B cell (primary cell): ENCODE measurements at regions not wholly inside any gene's neighbourhood (a gene's known extent, or its start where the extent isn't known, plus 50 kb on each side); places are given as distances from the start of the nearest gene placed in this dataset.

ENCODE experiments used
- ATAC-seq: fragments of 200-7000 bp; cut with Tn5 transposase; one replicate; pipeline ENCODE4 v1.10.0; 2021; ENCODE audit warnings: low read depth, mild to moderate bottlenecking, moderate number of reproducible peaks, moderate library complexity
- CTCF ChIA-PET: fragments of 350-600 bp; sonication (Branson Sonifier 250); formaldehyde crosslinking; loops from one replicate; lab custom pipeline; 2021; ENCODE audit warnings: antibody characterized with exemption, inconsistent platforms; lab: Charles Lee
- POLR2A ChIA-PET: fragments of 350-600 bp; sonication (Branson Sonifier 250); formaldehyde crosslinking; loops from one replicate; lab custom pipeline; 2021; ENCODE audit warnings: antibody characterized with exemption; lab: Charles Lee
- DNase-seq: peaks from one replicate; pipeline ENCODE4 v3.0.0; 2013
- H2AFZ ChIP-seq: 2 replicates; pipeline ENCODE4 v1.6.1; 2012; ENCODE audit warnings: mild to moderate bottlenecking, low read depth, low read length; ENCODE audit not compliant: insufficient read depth, poor library complexity, severe bottlenecking
- H3K27ac ChIP-seq, 2 donors: 1 replicate in 1 of 2; 2 replicates in 1 of 2; pipeline ENCODE4 v1.5.1; 2012 to 2013; ENCODE audit warnings: low read length in 2 of 2, mild to moderate bottlenecking in 2 of 2, moderate library complexity in 1 of 2
- H3K27me3 ChIP-seq, 4 experiments: fragments of 200-600 bp in 1 of 4; sonication (generic) in 1 of 4; replicated peaks in 1 of 4; 1 replicate in 2 of 4; 2 replicates in 2 of 4; pipeline versions ENCODE4 v1.6.1 to v1.7.0; 2013 to 2016; ENCODE audit warnings: low read length in 3 of 4, mild to moderate bottlenecking in 2 of 4, mixed read lengths in 1 of 4, moderate library complexity in 1 of 4; ENCODE audit not compliant: insufficient read depth in 4 of 4, control insufficient read depth in 3 of 4; ENCODE audit errors: control extremely low read depth in 1 of 4
- H3K36me3 ChIP-seq, 2 experiments: replicated peaks in 1 of 2; 1 replicate in 1 of 2; 2 replicates in 1 of 2; pipeline versions ENCODE4 v1.6.1 to v1.7.1; 2013; ENCODE audit warnings: low read length in 1 of 2; ENCODE audit not compliant: insufficient read depth in 2 of 2, control insufficient read depth in 1 of 2; ENCODE audit errors: control extremely low read depth in 1 of 2, extremely low read depth in 1 of 2
- H3K4me1 ChIP-seq, 2 donors: fragments of 200-600 bp in 1 of 2; sonication (generic) in 1 of 2; 1 replicate in 1 of 2; 2 replicates in 1 of 2; pipeline versions ENCODE4 v1.5.1 to v1.6.1; 2013 to 2017; ENCODE audit warnings: low read length in 2 of 2; ENCODE audit not compliant: control insufficient read depth in 2 of 2, insufficient read depth in 2 of 2
- H3K4me2 ChIP-seq: replicated peaks from 2 replicates; pipeline ENCODE3; 2012; ENCODE audit warnings: mild to moderate bottlenecking, low read depth, low read length; ENCODE audit not compliant: poor library complexity, severe bottlenecking
- H3K4me3 ChIP-seq, 5 experiments: fragments of 200-600 bp in 1 of 5; sonication (generic) in 1 of 5; 1 replicate in 3 of 5; 2 replicates in 2 of 5; pipeline versions ENCODE4 v1.5.1 to v1.7.0; 2011 to 2016; ENCODE audit warnings: low read length in 4 of 5, mild to moderate bottlenecking in 4 of 5, low read depth in 2 of 5, control low read depth in 1 of 5, moderate library complexity in 1 of 5; ENCODE audit not compliant: insufficient read depth in 1 of 5; ENCODE audit errors: control extremely low read depth in 1 of 5, extremely low read depth in 1 of 5
- H3K79me2 ChIP-seq: fragments of 200-600 bp; sonication (generic); one replicate; pipeline ENCODE4 v1.6.0; 2016; ENCODE audit warnings: low read length; ENCODE audit not compliant: control insufficient read depth, insufficient read depth
- H3K9ac ChIP-seq: fragments of 200-600 bp; sonication (generic); 2 replicates; pipeline ENCODE4 v1.6.1; 2017; ENCODE audit warnings: mild to moderate bottlenecking, low read length, moderate library complexity
- H3K9me3 ChIP-seq, 3 donors: one replicate each; pipeline versions ENCODE4 v1.6.1 to v1.7.1; 2013; ENCODE audit warnings: low read length in 2 of 3; ENCODE audit not compliant: control insufficient read depth in 2 of 3, insufficient read depth in 1 of 3; ENCODE audit errors: control extremely low read depth in 1 of 3
- H4K20me1 ChIP-seq: 2 replicates; pipeline ENCODE4 v1.6.0; 2012; ENCODE audit warnings: mild to moderate bottlenecking, low read length; ENCODE audit not compliant: insufficient read depth, control insufficient read depth, poor library complexity, severe bottlenecking
- H3K27ac Mint-ChIP-seq: one replicate; pipeline ENCODE4 v1.8.0; 2021; ENCODE audit warnings: mixed read lengths
- H3K27me3 Mint-ChIP-seq: one replicate; pipeline ENCODE4 v1.8.0; 2021; ENCODE audit warnings: mixed read lengths
- H3K4me1 Mint-ChIP-seq: one replicate; pipeline ENCODE4 v1.8.0; 2021; ENCODE audit warnings: mixed read lengths
- H3K4me3 Mint-ChIP-seq: one replicate; pipeline ENCODE4 v1.8.0; 2021; ENCODE audit warnings: mixed read lengths
- H3K9me3 Mint-ChIP-seq: one replicate; pipeline ENCODE4 v1.8.0; 2022; ENCODE audit warnings: mixed read lengths; ENCODE audit not compliant: insufficient read depth
- CTCF ChIP-seq: fragments of 200-600 bp; IDR thresholded peaks from one replicate; pipeline ENCODE4 v1.8.0; 2022; ENCODE audit warnings: antibody characterized with exemption, mild to moderate bottlenecking
- EZH2 ChIP-seq: IDR thresholded peaks from 2 replicates; pipeline ENCODE4 v1.6.1; 2012; ENCODE audit warnings: borderline replicate concordance, low read depth, mild to moderate bottlenecking, moderate library complexity, low read length; ENCODE audit not compliant: insufficient read depth, poor library complexity, severe bottlenecking
- WGBS: methylation state at CpG from one replicate; pipeline ENCODE4 v1.1.5; 2013; ENCODE audit warnings: missing lambda C conversion rate; ENCODE audit not compliant: insufficient coverage; 5-methylcytosine and 5-hydroxymethylcytosine counted together
- intact Hi-C: fragments of 100-400 bp; cut with micrococcal nuclease; formaldehyde crosslinking; loops from one replicate; pipeline ENCODE4 v1.10.0; 2022

GRCh38 chr2:9110893-9111569 lies 95.6 kb upstream of the ASAP2 start:
- Histone ChIP-seq H3K36me3 (no peaks in the 10 kb centered on the region), H3K4me2 (no peak overlapping the region), H3K4me1 (no peaks in the 10 kb centered on the region), H3K9me3 (no peaks in the 10 kb centered on the region), H3K27me3 (no peaks in the 10 kb centered on the region), H3K79me2 (no peaks in the 10 kb centered on the region), H4K20me1 (no peaks in the 10 kb centered on the region), H2AFZ (no peak overlapping the region), H3K27ac (no peak overlapping the region), H3K4me3 (no peak overlapping the region), H3K9ac (no peak overlapping the region)
- ATAC-seq, result no peak
- 94% methylated on average over 15 of the region's 15 CpGs for WGBS
- ChIA-PET CTCF (no interaction called here), POLR2A (no interaction called here)
- DNase-seq, result no peak
- intact Hi-C loops, result no loop called here
- Mint-ChIP-seq H3K9me3 (no peaks in the 10 kb centered on the region), H3K4me1 (no peaks in the 10 kb centered on the region), H3K27ac (no peak overlapping the region), H3K27me3 (no peaks in the 10 kb centered on the region), H3K4me3 (no peak overlapping the region)
- TF ChIP-seq EZH2 (no peak), CTCF (no peak)

DNA sequence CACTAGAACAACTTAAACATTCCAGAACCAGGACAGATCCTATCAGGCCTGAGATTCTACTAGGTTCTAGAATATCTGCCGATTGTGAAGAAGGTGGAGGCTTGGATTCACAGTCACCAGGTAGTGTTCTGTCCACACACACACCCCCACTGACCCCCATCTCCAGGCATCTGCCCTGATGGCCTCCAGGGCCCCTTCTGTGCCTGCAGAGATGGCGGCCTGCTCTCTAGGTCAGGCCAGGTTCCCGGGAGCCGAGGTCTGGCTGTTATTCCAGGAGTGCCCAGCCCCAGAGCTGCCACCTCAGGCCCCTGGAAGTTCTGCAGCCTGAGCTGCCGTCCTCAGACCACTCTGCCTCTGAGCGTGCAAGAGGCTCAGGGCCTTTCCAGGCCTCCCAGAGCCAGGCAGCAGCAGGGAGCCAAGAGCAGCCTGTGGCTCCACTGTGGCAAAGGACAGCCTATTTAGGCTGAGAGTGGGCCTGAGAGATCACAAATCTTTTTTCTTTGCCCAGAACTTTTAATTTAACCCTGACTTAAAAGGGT lies 96.2 kb upstream of the ASAP2 start:
- Histone ChIP-seq H3K27me3 (no peaks in the 10 kb centered on the region), H3K9ac (no peak overlapping the region), H3K4me2 (no peak overlapping the region), H3K9me3 (no peaks in the 10 kb centered on the region), H3K4me3 (no peak overlapping the region), H3K79me2 (no peaks in the 10 kb centered on the region), H3K27ac (no peak overlapping the region), H3K36me3 (no peaks in the 10 kb centered on the region), H3K4me1 (no peaks in the 10 kb centered on the region), H4K20me1 (no peaks in the 10 kb centered on the region), H2AFZ (no peak overlapping the region)
- Mint-ChIP-seq H3K27me3 (peaks cover 3% of the 10 kb centered on the region), H3K4me1 (no peaks in the 10 kb centered on the region), H3K4me3 (no peak overlapping the region), H3K9me3 (no peaks in the 10 kb centered on the region), H3K27ac (no peak overlapping the region)
- ChIA-PET POLR2A (no interaction called here), CTCF (no interaction called here)
- WGBS, result 91% methylated on average over 6 of the region's 6 CpGs
- ATAC-seq, result no peak
- DNase-seq, result no peak
- TF ChIP-seq CTCF, result no peak
- TF ChIP-seq EZH2, result no peak
- intact Hi-C loops, result no loop called here
